Mesendoderm (in vitro differentiated cells): ENCODE measurements at regions not wholly inside any gene's neighbourhood (a gene's known extent, or its start where the extent isn't known, plus 50 kb on each side); places are given as distances from the start of the nearest gene placed in this dataset.

Experiments used
- DNase-seq: peaks from one replicate; pipeline ENCODE4 v3.0.0; 2013
- H2AK5ac ChIP-seq: 2 replicates; pipeline ENCODE4 v1.6.1; 2013; ENCODE audit warnings: low read length, inconsistent platforms
- H2BK120ac ChIP-seq: 2 replicates; pipeline ENCODE4 v1.6.1; 2013; ENCODE audit warnings: low read depth, mild to moderate bottlenecking, low read length, moderate library complexity, mixed read lengths
- H2BK15ac ChIP-seq: replicated peaks from 2 replicates; pipeline ENCODE4 v1.6.1; 2013; ENCODE audit warnings: low read depth, mild to moderate bottlenecking, moderate library complexity
- H2BK5ac ChIP-seq: 2 replicates; pipeline ENCODE4 v1.6.1; 2013; ENCODE audit warnings: low read length, inconsistent platforms
- H3K18ac ChIP-seq: 2 replicates; pipeline ENCODE4 v1.6.1; 2013; ENCODE audit warnings: mild to moderate bottlenecking, low read length, mixed read lengths
- H3K23ac ChIP-seq: one replicate; pipeline ENCODE4 v1.6.1; 2013; ENCODE audit warnings: low read length
- H3K27ac ChIP-seq: 2 replicates; pipeline ENCODE4 v1.5.1; 2013; ENCODE audit warnings: low read depth, mild to moderate bottlenecking, inconsistent platforms, low read length, moderate library complexity
- H3K27me3 ChIP-seq: 2 replicates; pipeline ENCODE4 v1.6.1; 2013; ENCODE audit warnings: low read length, control low read depth, mild to moderate bottlenecking, inconsistent platforms; ENCODE audit not compliant: insufficient read depth, poor library complexity
- H3K36me3 ChIP-seq: 2 replicates; pipeline ENCODE4 v1.6.1; 2013; ENCODE audit warnings: low read length, inconsistent platforms; ENCODE audit not compliant: control insufficient read depth, insufficient read depth
- H3K4ac ChIP-seq: one replicate; pipeline ENCODE4 v1.6.1; 2013; ENCODE audit warnings: low read depth, mild to moderate bottlenecking, low read length, moderate library complexity
- H3K4me1 ChIP-seq: 2 replicates; pipeline ENCODE4 v1.6.1; 2013; ENCODE audit warnings: low read depth, low read length, inconsistent platforms; ENCODE audit not compliant: control insufficient read depth
- H3K4me2 ChIP-seq: 2 replicates; pipeline ENCODE4 v1.6.1; 2013; ENCODE audit warnings: low read length
- H3K4me3 ChIP-seq: 2 replicates; pipeline ENCODE4 v1.5.1; 2013; ENCODE audit warnings: mild to moderate bottlenecking, low read length
- H3K56ac ChIP-seq: one replicate; pipeline ENCODE4 v1.6.1; 2013; ENCODE audit warnings: low read length
- H3K79me1 ChIP-seq: 2 replicates; pipeline ENCODE4 v1.6.1; 2013; ENCODE audit warnings: low read length, inconsistent platforms
- H3K79me2 ChIP-seq: 2 replicates; pipeline ENCODE4 v1.6.1; 2013; ENCODE audit warnings: mild to moderate bottlenecking, low read length; ENCODE audit not compliant: control insufficient read depth, insufficient read depth
- H3K9ac ChIP-seq: 2 replicates; pipeline ENCODE4 v1.6.1; 2013; ENCODE audit warnings: low read length, inconsistent platforms
- H4K5ac ChIP-seq: one replicate; pipeline ENCODE4 v1.6.1; 2013; ENCODE audit warnings: low read length
- H4K8ac ChIP-seq: one replicate; pipeline ENCODE4 v1.6.1; 2013; ENCODE audit warnings: low read depth, mild to moderate bottlenecking, control low read depth, low read length, moderate library complexity
- WGBS: extraction: QIAGEN DNeasy Blood & Tissue Kit; methylation state at CpG from one replicate; pipeline ENCODE4 v1.1.7; 2013; ENCODE audit warnings: low lambda C conversion rate, missing lambda C conversion rate; ENCODE audit not compliant: insufficient coverage; ENCODE audit errors: extremely low coverage; 5-methylcytosine and 5-hydroxymethylcytosine counted together

GRCh38 chr13:80055847-80056246 lies 285.1 kb downstream of the SPRY2 start:
- no peak overlapping the region for H3K4ac ChIP-seq
- no peak overlapping the region for H4K8ac ChIP-seq
- no peaks in the 10 kb centered on the region for H3K36me3 ChIP-seq
- H2BK120ac ChIP-seq, result no peak overlapping the region
- H3K4me3 ChIP-seq, result no peak overlapping the region
- no peak overlapping the region for H3K4me2 ChIP-seq
- no peak overlapping the region for H2BK15ac ChIP-seq
- DNase-seq, result no peak
- no peaks in the 10 kb centered on the region for H3K79me2 ChIP-seq
- H3K56ac ChIP-seq, result no peak overlapping the region
- no peaks in the 10 kb centered on the region for H3K4me1 ChIP-seq
- no peak overlapping the region for H3K23ac ChIP-seq
- H3K27me3 ChIP-seq, result no peaks in the 10 kb centered on the region
- H4K5ac ChIP-seq, result no peak overlapping the region
- H2AK5ac ChIP-seq, result no peak overlapping the region
- no CpG with 5 or more reads among the region's 4 CpGs for WGBS
- H3K27ac ChIP-seq, result no peak overlapping the region
- H3K9ac ChIP-seq, result no peak overlapping the region
- H3K18ac ChIP-seq, result no peak overlapping the region
- H2BK5ac ChIP-seq, result no peak overlapping the region
- no peaks in the 10 kb centered on the region for H3K79me1 ChIP-seq

- Histone ChIP-seq H4K5ac (no peak overlapping the region), H3K4me3 (no peak overlapping the region), H3K4me2 (no peak overlapping the region), H3K4me1 (no peaks in the 10 kb centered on the region), H3K56ac (no peak overlapping the region), H3K79me2 (no peaks in the 10 kb centered on the region), H3K18ac (no peak overlapping the region), H3K36me3 (no peaks in the 10 kb centered on the region), H3K23ac (no peak overlapping the region), H3K9ac (no peak overlapping the region), H3K4ac (no peak overlapping the region), H3K27ac (no peak overlapping the region), H2BK5ac (no peak overlapping the region), H2BK120ac (no peak overlapping the region), H3K27me3 (no peaks in the 10 kb centered on the region), H2BK15ac (no peak overlapping the region), H3K79me1 (no peaks in the 10 kb centered on the region), H4K8ac (no peak overlapping the region), H2AK5ac (no peak overlapping the region)
- no peak for DNase-seq
- no CpG with 5 or more reads among the region's 3 CpGs for WGBS
Observed at GRCh38 chr13:80054806-80055205, 286.1 kb downstream of the SPRY2 start.

- H2BK15ac ChIP-seq, result no peak overlapping the region
- H3K27ac ChIP-seq, result no peak overlapping the region
- H3K9ac ChIP-seq, result no peak overlapping the region
- H2BK5ac ChIP-seq, result no peak overlapping the region
- no peak overlapping the region for H2BK120ac ChIP-seq
- no peaks in the 10 kb centered on the region for H3K27me3 ChIP-seq
- H3K18ac ChIP-seq, result no peak overlapping the region
- DNase-seq, result no peak
- H3K4me3 ChIP-seq, result no peak overlapping the region
- H4K5ac ChIP-seq, result no peak overlapping the region
- no peak overlapping the region for H4K8ac ChIP-seq
- H3K4me1 ChIP-seq, result no peaks in the 10 kb centered on the region
- H3K36me3 ChIP-seq, result no peaks in the 10 kb centered on the region
- no peak overlapping the region for H3K56ac ChIP-seq
- H3K4ac ChIP-seq, result no peak overlapping the region
- H3K23ac ChIP-seq, result no peak overlapping the region
- H2AK5ac ChIP-seq, result no peak overlapping the region
- no peaks in the 10 kb centered on the region for H3K79me2 ChIP-seq
- H3K79me1 ChIP-seq, result no peaks in the 10 kb centered on the region
- H3K4me2 ChIP-seq, result no peak overlapping the region
Observed at GRCh38 chr13:80052286-80052685, 288.6 kb downstream of the SPRY2 start.

GRCh38 chr13:80050252-80050651 lies 290.7 kb downstream of the SPRY2 start:
- Histone ChIP-seq H3K27ac (no peak overlapping the region), H2BK5ac (no peak overlapping the region), H3K36me3 (no peaks in the 10 kb centered on the region), H3K79me2 (no peaks in the 10 kb centered on the region), H2BK15ac (no peak overlapping the region), H3K4me2 (no peak overlapping the region), H3K9ac (no peak overlapping the region), H4K8ac (no peak overlapping the region), H3K56ac (no peak overlapping the region), H3K23ac (no peak overlapping the region), H2BK120ac (no peak overlapping the region), H3K4me1 (no peaks in the 10 kb centered on the region), H3K4ac (no peak overlapping the region), H4K5ac (no peak overlapping the region), H3K79me1 (no peaks in the 10 kb centered on the region), H2AK5ac (no peak overlapping the region), H3K27me3 (no peaks in the 10 kb centered on the region), H3K4me3 (no peak overlapping the region), H3K18ac (no peak overlapping the region)
- WGBS, result no CpG with 5 or more reads among the region's 1 CpG
- DNase-seq, result no peak

GRCh38 chr13:80048802-80049201 lies 292.1 kb downstream of the SPRY2 start:
- no peak overlapping the region for H3K4ac ChIP-seq
- peak overlapping the region; percentile 65 for H4K8ac ChIP-seq
- no peak overlapping the region for H3K4me2 ChIP-seq
- H4K5ac ChIP-seq, result no peak overlapping the region
- no peak overlapping the region for H2BK120ac ChIP-seq
- no peak overlapping the region for H2BK5ac ChIP-seq
- no peak overlapping the region for H3K4me3 ChIP-seq
- no peaks in the 10 kb centered on the region for H3K79me2 ChIP-seq
- no peak overlapping the region for H3K18ac ChIP-seq
- no peaks in the 10 kb centered on the region for H3K79me1 ChIP-seq
- DNase-seq, result peak; percentile 65
- no peak overlapping the region for H3K56ac ChIP-seq
- no CpG with 5 or more reads among the region's 7 CpGs for WGBS
- H3K27ac ChIP-seq, result no peak overlapping the region
- H3K36me3 ChIP-seq, result no peaks in the 10 kb centered on the region
- H3K23ac ChIP-seq, result no peak overlapping the region
- H2BK15ac ChIP-seq, result no peak overlapping the region
- no peak overlapping the region for H3K9ac ChIP-seq
- H3K4me1 ChIP-seq, result no peaks in the 10 kb centered on the region
- no peaks in the 10 kb centered on the region for H3K27me3 ChIP-seq
- no peak overlapping the region for H2AK5ac ChIP-seq

- Histone ChIP-seq H3K18ac (no peak overlapping the region), H3K4me1 (no peaks in the 10 kb centered on the region), H3K9ac (no peak overlapping the region), H3K23ac (no peak overlapping the region), H3K56ac (no peak overlapping the region), H3K27me3 (no peaks in the 10 kb centered on the region), H4K5ac (no peak overlapping the region), H3K4me2 (no peak overlapping the region), H3K79me1 (no peaks in the 10 kb centered on the region), H3K4me3 (no peak overlapping the region), H2BK15ac (no peak overlapping the region), H3K79me2 (no peaks in the 10 kb centered on the region), H2BK5ac (no peak overlapping the region), H2BK120ac (no peak overlapping the region), H2AK5ac (no peak overlapping the region), H4K8ac (no peak overlapping the region), H3K36me3 (no peaks in the 10 kb centered on the region), H3K27ac (no peak overlapping the region), H3K4ac (no peak overlapping the region)
- no CpG with 5 or more reads among the region's 1 CpG for WGBS
- DNase-seq, result no peak
Observed at GRCh38 chr13:80048030-80048429, 292.9 kb downstream of the SPRY2 start.
